HG03280 (cell line): ENCODE measurements at regions not wholly inside any gene's neighbourhood (a gene's known extent, or its start where the extent isn't known, plus 50 kb on each side); places are given as distances from the start of the nearest gene placed in this dataset.
"Not testable (repeated sequence)": the region's sequence is repeated elsewhere in the genome, so short reads cannot be mapped to it uniquely, and the experiment has no call there.

Experiments
- ATAC-seq: cut with Tn5 transposase; IDR thresholded peaks from one replicate; pipeline ENCODE4 v1.9.1; 2021; ENCODE audit warnings: mild to moderate bottlenecking, moderate library complexity; ENCODE audit not compliant: unreplicated experiment

GRCh38 chr6:122207794-122208193, 191.7 kb upstream of the HSF2 start:
- no peak for ATAC-seq

- ATAC-seq = no peak
These were observed 184.7 kb upstream of the HSF2 start for GRCh38 chr6:122214605-122215318.

- no peak for ATAC-seq
These were observed 179.2 kb upstream of the HSF2 start for GRCh38 chr6:122220254-122220653.

GRCh38 chr6:122222761-122223160, 176.7 kb upstream of the HSF2 start:
- ATAC-seq = no peak

- no peak for ATAC-seq
These were observed 176.2 kb upstream of the HSF2 start for GRCh38 chr6:122223251-122223650.

- ATAC-seq = no peak
These were observed 160.6 kb upstream of the HSF2 start for GRCh38 chr6:122238861-122239260.

- no peak for ATAC-seq
These were observed 152.4 kb upstream of the HSF2 start for GRCh38 chr6:122246906-122247658.

- no peak for ATAC-seq
These were observed 151.3 kb upstream of the HSF2 start for GRCh38 chr6:122248001-122248669.

GRCh38 chr6:122248844-122249243, 150.6 kb upstream of the HSF2 start:
- ATAC-seq = no peak

GRCh38 chr6:122258839-122259238, 140.6 kb upstream of the HSF2 start:
- no peak for ATAC-seq

- no peak for ATAC-seq
These were observed 134.9 kb upstream of the HSF2 start for GRCh38 chr6:122264557-122264956.

GRCh38 chr6:122265755-122266154, 133.7 kb upstream of the HSF2 start:
- ATAC-seq = no peak

GRCh38 chr6:122268394-122268793, 131.1 kb upstream of the HSF2 start:
- ATAC-seq = no peak

- no peak for ATAC-seq
These were observed 122.8 kb upstream of the HSF2 start for GRCh38 chr6:122276637-122277036.

- ATAC-seq = not testable (repeated sequence)
These were observed 119.1 kb upstream of the HSF2 start for GRCh38 chr6:122280105-122281021.

GRCh38 chr6:122283884-122284283, 115.6 kb upstream of the HSF2 start:
- no peak for ATAC-seq

GRCh38 chr6:122284848-122285247, 114.6 kb upstream of the HSF2 start:
- ATAC-seq = no peak

- ATAC-seq = no peak
These were observed 114.0 kb upstream of the HSF2 start for GRCh38 chr6:122285292-122285913.

GRCh38 chr6:122286512-122286911, 112.9 kb upstream of the HSF2 start:
- ATAC-seq = no peak

- no peak for ATAC-seq
These were observed 109.5 kb upstream of the HSF2 start for GRCh38 chr6:122289762-122290539.
